NCI-H187 treated with DMSO at 0.1 percent for 48 hours (cell line): ENCODE measurements at regions not wholly inside any gene's neighbourhood (a gene's known extent, or its start where the extent isn't known, plus 50 kb on each side); places are given as distances from the start of the nearest gene placed in this dataset.
"Not testable (repeated sequence)": the region's sequence is repeated elsewhere in the genome, so short reads cannot be mapped to it uniquely, and the experiment has no call there.

ENCODE experiments used
- DNase-seq: peaks from one replicate; lab custom pipeline; 2025; lab: John Stamatoyannopoulos, UW

- DNase-seq = no peak
These were observed 867.8 kb downstream of the TTLL7 start for GRCh38 chr1:83130886-83131691.

- no peak for DNase-seq
These were observed 869.8 kb downstream of the TTLL7 start for GRCh38 chr1:83129107-83129506.

GRCh38 chr1:83125456-83125855, 873.5 kb downstream of the TTLL7 start:
- DNase-seq = no peak

GRCh38 chr1:83123019-83123418, 875.9 kb downstream of the TTLL7 start:
- DNase-seq = no peak

GRCh38 chr1:83118472-83118871, 880.5 kb downstream of the TTLL7 start:
- DNase-seq = no peak

GRCh38 chr1:83117030-83117429, 881.9 kb downstream of the TTLL7 start:
- DNase-seq = not testable (repeated sequence)

GRCh38 chr1:83115785-83116184, 883.1 kb downstream of the TTLL7 start:
- DNase-seq = no peak

- no peak for DNase-seq
These were observed 884.6 kb downstream of the TTLL7 start for GRCh38 chr1:83114136-83114834.

- DNase-seq = no peak
These were observed 885.3 kb downstream of the TTLL7 start for GRCh38 chr1:83113652-83114051.

GRCh38 chr1:83112248-83112885, 886.6 kb downstream of the TTLL7 start:
- DNase-seq = no peak

- no peak for DNase-seq
These were observed 888.8 kb downstream of the TTLL7 start for GRCh38 chr1:83110156-83110555.

- DNase-seq = no peak
These were observed 889.2 kb downstream of the TTLL7 start for GRCh38 chr1:83109692-83110091.

- no peak for DNase-seq
These were observed 894.4 kb downstream of the TTLL7 start for GRCh38 chr1:83104558-83104957.

GRCh38 chr1:83103341-83103740, 895.6 kb downstream of the TTLL7 start:
- DNase-seq = no peak

GRCh38 chr1:83102630-83103071, 896.3 kb downstream of the TTLL7 start:
- peak; percentile 19 for DNase-seq

- DNase-seq = no peak
These were observed 897.5 kb downstream of the TTLL7 start for GRCh38 chr1:83101406-83101805.

GRCh38 chr1:83100133-83100532, 898.8 kb downstream of the TTLL7 start:
- no peak for DNase-seq

GRCh38 chr1:83098791-83099190, 900.1 kb downstream of the TTLL7 start:
- no peak for DNase-seq

GRCh38 chr1:83098131-83098530, 900.8 kb downstream of the TTLL7 start:
- DNase-seq = no peak

GRCh38 chr1:83097715-83098114, 901.2 kb downstream of the TTLL7 start:
- DNase-seq = no peak

GRCh38 chr1:83095570-83095969, 903.4 kb downstream of the TTLL7 start:
- DNase-seq = no peak

- no peak for DNase-seq
These were observed 908.7 kb downstream of the TTLL7 start for GRCh38 chr1:83090195-83090594.

- DNase-seq = no peak
These were observed 911.1 kb downstream of the TTLL7 start for GRCh38 chr1:83087851-83088250.
